GM12891 (cell line): ENCODE measurements at regions not wholly inside any gene's neighbourhood (a gene's known extent, or its start where the extent isn't known, plus 50 kb on each side); places are given as distances from the start of the nearest gene placed in this dataset.
A peak's percentile ranks its signal among the peaks of the same experiment; 100 is the strongest.
"Not testable (repeated sequence)": the region's sequence is repeated elsewhere in the genome, so short reads cannot be mapped to it uniquely, and the experiment has no call there.

Source experiments
- DNase-seq: peaks from one replicate; pipeline ENCODE4 v3.0.0; 2011; ENCODE audit warnings: low spot score; ENCODE audit not compliant: insufficient read length
- FAIRE-seq: peaks from 2 replicates; lab custom pipeline; 2011; peaks lifted over from hg19 to GRCh38; lab: Jason Lieb, UNC
- PAX5 ChIP-seq: IDR thresholded peaks from 2 replicates; pipeline ENCODE4 v1.6.1; 2011; ENCODE audit warnings: low read length, moderate library complexity, mild to moderate bottlenecking; ENCODE audit not compliant: insufficient read depth, severe bottlenecking
- POLR2A ChIP-seq: IDR thresholded peaks from 2 replicates; pipeline ENCODE4 v1.6.1; 2011; ENCODE audit warnings: low read depth, low read length, control low read depth
- POLR2AphosphoS5 ChIP-seq: IDR thresholded peaks from 2 replicates; pipeline ENCODE4 v1.6.1; 2011; ENCODE audit warnings: low read depth, low read length, control low read depth
- POU2F2 ChIP-seq: IDR thresholded peaks from 2 replicates; pipeline ENCODE4 v1.6.1; 2011; ENCODE audit warnings: low read depth, mild to moderate bottlenecking, control low read depth, low read length, moderate library complexity
- SPI1 ChIP-seq: IDR thresholded peaks from 2 replicates; pipeline ENCODE4 v1.6.1; 2011; ENCODE audit warnings: low read depth, low read length, control low read depth
- TAF1 ChIP-seq: IDR thresholded peaks from 2 replicates; pipeline ENCODE4 v1.6.1; 2011; ENCODE audit warnings: low read depth, low read length, control low read depth

DNA sequence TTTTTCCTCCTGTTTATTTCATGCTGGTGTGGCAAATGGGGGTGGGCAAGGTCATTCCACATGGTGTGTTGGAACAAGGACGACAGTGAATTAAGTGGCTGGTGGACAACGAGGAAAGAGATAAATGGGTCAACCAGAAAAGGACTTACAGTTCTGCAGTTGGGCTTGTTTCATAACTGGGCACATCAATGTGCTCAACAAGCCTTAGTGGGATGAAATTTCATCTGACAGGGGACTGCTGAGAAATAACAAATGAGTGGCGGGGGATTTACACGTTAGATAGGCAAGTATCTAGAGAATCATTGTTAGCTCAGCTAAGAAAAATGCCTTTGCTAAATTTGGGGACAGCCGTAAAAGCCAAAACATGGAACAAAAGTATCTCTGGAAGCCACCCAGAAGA is 163.6 kb downstream of the NRN1 start:
- DNase-seq (no peak), FAIRE-seq (no peak)
- TF ChIP-seq TAF1 = no peak
- no peak for TF ChIP-seq POU2F2
- no peak for TF ChIP-seq POLR2AphosphoS5
- no peak for TF ChIP-seq PAX5
- no peak for TF ChIP-seq POLR2A
- no peak for TF ChIP-seq SPI1

- DNase-seq = no peak
- TF ChIP-seq POU2F2 = no peak
- no peak for TF ChIP-seq POLR2AphosphoS5
- no peak for TF ChIP-seq POLR2A
- no peak for TF ChIP-seq TAF1
- TF ChIP-seq PAX5 = no peak
- no peak for TF ChIP-seq SPI1
- no peak for FAIRE-seq
These were observed 165.9 kb downstream of the NRN1 start for GRCh38 chr6:5840734-5841390.

DNA sequence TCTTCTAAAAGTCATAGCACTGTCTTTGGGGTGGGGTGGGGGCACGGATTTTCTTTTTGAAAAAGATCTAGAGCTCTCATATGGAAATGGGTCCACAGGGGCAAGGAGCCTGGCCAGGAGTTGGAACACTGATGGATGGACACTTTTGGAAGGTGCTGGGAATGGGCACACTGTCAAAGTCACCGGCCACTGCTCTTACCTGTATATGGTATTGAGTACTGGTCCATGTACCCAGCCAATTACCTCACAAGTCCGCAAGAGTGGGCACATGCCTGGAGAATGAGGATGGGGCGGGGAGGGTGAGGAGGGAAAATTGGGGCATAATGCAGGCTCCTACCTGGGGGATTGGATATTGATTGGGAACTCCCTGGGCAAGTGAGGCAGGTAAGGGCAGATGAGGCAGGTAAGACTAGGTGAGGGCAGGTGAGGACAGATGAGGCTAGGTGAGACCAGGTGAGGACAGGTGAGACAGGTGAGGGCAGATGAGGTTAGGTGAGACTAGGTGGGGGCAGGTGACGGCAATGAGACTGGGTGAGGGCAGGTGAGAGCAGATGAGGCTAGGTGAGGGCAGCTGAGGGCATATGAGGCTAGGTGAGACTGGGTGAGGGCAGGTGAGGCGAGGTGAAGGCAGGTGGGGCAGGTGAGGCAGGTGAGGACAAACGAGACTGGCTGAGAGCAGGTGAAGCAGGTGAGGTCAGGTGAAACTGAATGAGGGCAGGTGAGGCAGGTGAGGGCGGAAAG is 167.9 kb downstream of the NRN1 start:
- DNase-seq (no peak), FAIRE-seq (no peak)
- TF ChIP-seq SPI1 = no peak
- no peak for TF ChIP-seq POLR2AphosphoS5
- no peak for TF ChIP-seq PAX5
- no peak for TF ChIP-seq POU2F2
- no peak for TF ChIP-seq TAF1
- TF ChIP-seq POLR2A = no peak

GRCh38 chr6:5837323-5837722 is 169.4 kb downstream of the NRN1 start:
- TF ChIP-seq POLR2A = no peak
- no peak for TF ChIP-seq POLR2AphosphoS5
- no peak for TF ChIP-seq PAX5
- TF ChIP-seq TAF1 = no peak
- no peak for TF ChIP-seq POU2F2
- no peak for TF ChIP-seq SPI1
- no peak for FAIRE-seq
- DNase-seq = no peak

DNA sequence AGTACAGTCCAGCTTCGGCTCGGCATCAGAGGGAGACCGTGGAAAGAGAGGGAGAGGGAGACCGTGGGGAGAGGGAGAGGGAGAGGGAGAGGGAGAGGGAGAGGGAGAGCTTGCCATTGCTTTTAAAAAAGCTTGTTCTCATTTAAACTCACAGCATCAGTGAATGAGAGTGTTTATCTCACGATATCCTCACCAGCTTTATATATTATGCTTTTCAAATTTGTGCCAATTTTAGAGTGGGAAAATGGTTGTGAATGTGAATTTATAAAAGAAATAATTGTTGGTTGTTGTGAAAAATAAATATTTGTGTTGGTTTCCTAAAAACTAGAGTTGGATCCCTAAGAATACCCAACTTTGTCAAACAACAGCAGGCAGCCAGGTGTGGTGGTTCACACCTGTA is 170.1 kb downstream of the NRN1 start:
- not testable (repeated sequence) for FAIRE-seq

GRCh38 chr6:5833120-5833519 is 173.6 kb downstream of the NRN1 start:
- DNase-seq (no peak), FAIRE-seq (no peak)
- TF ChIP-seq POLR2A (no peak), SPI1 (no peak), PAX5 (no peak)

More for the DNA sequence above, 170.1 kb downstream of the NRN1 start:
- DNase-seq = not testable (repeated sequence)

DNA sequence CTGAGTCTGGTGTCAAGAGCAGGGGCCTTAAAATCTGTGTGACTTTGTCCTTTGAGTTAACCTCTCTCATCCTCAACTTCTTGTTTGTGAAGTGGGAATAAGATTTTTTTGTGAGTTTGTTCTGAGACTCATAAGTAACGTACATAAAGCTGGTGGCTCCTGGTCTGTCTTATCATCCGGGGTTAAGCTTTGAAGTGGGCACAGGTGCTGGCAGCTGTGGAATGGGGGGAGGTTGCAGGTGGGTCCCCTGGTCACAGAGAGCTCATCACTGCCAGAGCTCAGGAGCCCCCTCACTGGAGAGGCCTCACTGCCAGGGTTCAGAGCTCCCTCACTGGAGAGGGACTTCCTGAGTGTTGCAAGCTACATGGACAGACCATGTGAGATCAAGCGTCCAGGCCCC is 174.1 kb downstream of the NRN1 start:
- FAIRE-seq = peak; percentile 51
- TF ChIP-seq SPI1 = no peak
- no peak for TF ChIP-seq POLR2AphosphoS5
- no peak for TF ChIP-seq POU2F2
- TF ChIP-seq POLR2A = no peak
- TF ChIP-seq PAX5 = no peak
- TF ChIP-seq TAF1 = no peak
- no peak for DNase-seq

DNA sequence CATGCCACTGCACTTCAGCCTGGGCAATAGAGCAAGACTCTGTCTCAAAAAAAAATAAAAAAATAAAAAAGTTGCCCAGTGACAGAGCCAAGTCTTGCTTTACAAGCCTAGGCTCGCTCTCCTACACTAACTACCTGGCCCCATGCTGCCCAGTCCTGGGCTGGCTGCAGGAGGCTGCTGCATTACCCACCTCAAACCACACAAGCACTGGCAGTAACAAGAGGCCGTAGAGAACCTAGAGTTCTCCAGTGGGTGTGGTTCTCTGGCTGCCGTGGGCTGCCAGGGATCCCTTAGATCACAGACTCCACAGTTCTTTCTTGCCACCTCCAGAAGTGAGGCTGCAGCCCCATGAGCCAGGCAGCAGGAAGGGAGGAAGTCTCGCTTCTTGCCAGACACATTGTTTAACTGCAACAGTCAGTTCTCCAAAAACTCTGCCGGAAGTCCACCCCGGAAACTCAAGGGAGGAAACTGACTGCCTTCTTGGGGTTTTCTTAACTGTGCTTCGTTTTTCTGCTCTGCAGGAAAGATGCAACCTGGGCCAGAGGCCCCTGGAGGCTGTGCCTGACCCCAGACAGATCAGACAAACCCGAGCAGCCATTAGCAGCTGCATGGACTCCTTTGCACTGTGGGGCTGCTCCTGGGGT is 175.4 kb downstream of the NRN1 start:
- peak; percentile 25 for DNase-seq
- peak; percentile 91 for FAIRE-seq

GRCh38 chr6:5828296-5828695 is 178.4 kb downstream of the NRN1 start:
- FAIRE-seq (no peak), DNase-seq (no peak)
- TF ChIP-seq TAF1 = no peak
- no peak for TF ChIP-seq POLR2A
- TF ChIP-seq SPI1 = no peak
- no peak for TF ChIP-seq POLR2AphosphoS5
- no peak for TF ChIP-seq PAX5
- no peak for TF ChIP-seq POU2F2

More for the DNA sequence above, 175.4 kb downstream of the NRN1 start:
- peak; percentile 47; the same call in 1 of the 2 replicates for TF ChIP-seq SPI1

DNA sequence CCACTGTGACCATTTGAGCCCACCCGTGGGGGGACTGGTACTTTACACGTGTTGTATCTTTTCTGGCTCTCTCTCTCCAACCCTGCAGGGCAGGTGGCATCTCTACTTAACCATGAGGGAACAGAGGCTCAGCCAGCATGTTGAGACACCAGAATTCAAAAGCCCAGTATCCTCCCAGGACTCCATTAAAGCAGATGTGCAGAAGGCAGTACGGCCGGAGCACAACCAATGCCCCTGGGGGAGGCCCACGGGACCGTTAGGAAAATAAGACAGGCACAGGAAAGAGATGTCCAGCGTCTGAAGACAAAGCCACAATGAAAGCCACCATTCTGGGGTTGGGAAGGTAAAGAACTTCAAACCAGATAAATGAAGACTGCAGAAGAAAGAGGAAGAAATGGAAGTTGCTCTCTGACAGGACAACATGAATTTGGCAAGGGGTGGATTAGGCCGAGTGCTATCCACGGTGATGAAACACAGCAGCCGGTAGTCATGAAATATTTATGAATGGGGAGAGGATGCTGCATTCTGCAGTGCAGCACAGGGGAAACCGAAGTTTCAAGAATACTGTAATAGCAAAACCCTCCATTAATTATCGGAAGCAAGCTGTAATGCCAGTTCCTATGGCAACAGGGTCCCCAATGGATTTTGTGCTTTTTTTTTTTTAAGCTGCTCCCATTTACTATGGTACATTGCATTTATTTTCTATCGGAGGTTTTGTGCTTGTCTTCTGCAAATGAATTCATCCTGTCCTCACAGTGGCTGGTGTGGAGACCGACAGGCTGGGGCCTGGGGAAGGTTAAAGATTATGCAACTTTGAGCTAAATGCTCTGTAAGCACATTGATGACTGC is 179.4 kb downstream of the NRN1 start:
- DNase-seq = no peak

GRCh38 chr6:5824382-5824983 is 182.2 kb downstream of the NRN1 start:
- FAIRE-seq = not testable (repeated sequence)

More for the DNA sequence above, 179.4 kb downstream of the NRN1 start:
- no peak for TF ChIP-seq POLR2A
- no peak for TF ChIP-seq POLR2AphosphoS5
- TF ChIP-seq TAF1 = no peak
- no peak for TF ChIP-seq PAX5
- TF ChIP-seq POU2F2 = no peak
- TF ChIP-seq SPI1 = no peak
- FAIRE-seq = no peak

More at GRCh38 chr6:5824382-5824983, 182.2 kb downstream of the NRN1 start:
- not testable (repeated sequence) for DNase-seq
